Activated T-helper 1 cell treated with Interleukin-2 at 50 U/mL for 16 hours (primary cell): ENCODE measurements at regions not wholly inside any gene's neighbourhood (a gene's known extent, or its start where the extent isn't known, plus 50 kb on each side); places are given as distances from the start of the nearest gene placed in this dataset.
"Not testable (repeated sequence)": the region's sequence is repeated elsewhere in the genome, so short reads cannot be mapped to it uniquely, and the experiment has no call there.

Experiments used
- DNase-seq: peaks from one replicate; pipeline ENCODE4 v3.0.0-alpha.2; 2020; ENCODE audit warnings: low read depth

GRCh38 chr13:109273326-109273751 lies 513.0 kb downstream of the IRS2 start:
- DNase-seq = no peak

GRCh38 chr13:109272595-109273325 lies 513.6 kb downstream of the IRS2 start:
- no peak for DNase-seq

GRCh38 chr13:109271555-109272541 lies 514.5 kb downstream of the IRS2 start:
- no peak for DNase-seq

- no peak for DNase-seq
Measured at GRCh38 chr13:109271061-109271460, 515.3 kb downstream of the IRS2 start.

DNA sequence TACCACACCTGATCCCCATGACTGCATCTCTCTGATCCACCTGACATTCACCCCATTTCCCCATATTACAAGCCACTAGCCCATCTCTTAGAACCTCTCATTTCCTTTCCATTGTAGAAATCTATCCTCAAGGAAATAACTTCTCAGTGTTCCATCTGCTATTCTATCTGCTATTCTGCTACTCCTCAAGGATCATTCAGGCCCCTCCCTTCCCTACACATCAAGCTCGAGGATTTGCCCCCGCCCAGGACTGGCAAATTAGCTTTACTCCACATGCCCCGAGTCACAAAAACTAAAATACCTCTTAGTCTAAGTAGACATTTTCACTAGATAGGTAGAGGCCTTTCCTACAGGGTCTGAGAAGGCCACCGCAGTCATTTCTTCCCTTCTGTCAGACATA lies 517.0 kb downstream of the IRS2 start:
- not testable (repeated sequence) for DNase-seq

DNA sequence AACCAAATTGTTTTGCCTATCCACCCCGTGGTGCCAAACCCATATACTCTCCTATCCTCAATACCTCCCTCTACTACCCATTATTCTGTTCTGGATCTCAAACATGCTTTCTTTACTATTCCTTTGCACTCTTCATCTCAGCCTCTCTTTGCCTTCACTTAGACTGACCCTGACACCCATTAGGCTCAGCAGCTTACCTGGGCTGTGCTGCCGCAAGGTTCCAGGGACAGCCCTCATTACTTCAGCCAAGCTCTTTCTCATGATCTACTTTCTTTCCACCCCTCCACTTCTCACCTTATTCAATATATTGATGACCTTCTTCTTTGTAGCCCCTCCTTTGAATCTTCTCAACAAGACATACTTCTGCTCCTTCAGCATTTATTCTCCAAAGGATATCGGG lies 517.9 kb downstream of the IRS2 start:
- not testable (repeated sequence) for DNase-seq

GRCh38 chr13:109267400-109267799 lies 519.0 kb downstream of the IRS2 start:
- DNase-seq = not testable (repeated sequence)

DNA sequence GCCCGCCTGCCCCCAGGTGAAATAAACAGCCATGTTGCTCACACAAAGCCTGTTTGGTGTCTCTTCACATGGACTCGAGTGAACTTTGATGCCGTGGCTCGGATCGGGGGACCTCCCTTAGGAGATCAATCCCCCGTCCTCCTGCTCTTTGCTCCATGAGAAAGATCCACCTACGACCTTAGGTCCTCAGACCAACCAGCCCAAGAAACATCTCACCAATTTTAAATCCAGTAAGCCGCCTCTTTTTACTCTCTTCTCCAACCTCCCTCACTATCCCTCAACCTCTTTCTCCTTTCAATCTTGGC lies 521.0 kb downstream of the IRS2 start:
- not testable (repeated sequence) for DNase-seq

DNA sequence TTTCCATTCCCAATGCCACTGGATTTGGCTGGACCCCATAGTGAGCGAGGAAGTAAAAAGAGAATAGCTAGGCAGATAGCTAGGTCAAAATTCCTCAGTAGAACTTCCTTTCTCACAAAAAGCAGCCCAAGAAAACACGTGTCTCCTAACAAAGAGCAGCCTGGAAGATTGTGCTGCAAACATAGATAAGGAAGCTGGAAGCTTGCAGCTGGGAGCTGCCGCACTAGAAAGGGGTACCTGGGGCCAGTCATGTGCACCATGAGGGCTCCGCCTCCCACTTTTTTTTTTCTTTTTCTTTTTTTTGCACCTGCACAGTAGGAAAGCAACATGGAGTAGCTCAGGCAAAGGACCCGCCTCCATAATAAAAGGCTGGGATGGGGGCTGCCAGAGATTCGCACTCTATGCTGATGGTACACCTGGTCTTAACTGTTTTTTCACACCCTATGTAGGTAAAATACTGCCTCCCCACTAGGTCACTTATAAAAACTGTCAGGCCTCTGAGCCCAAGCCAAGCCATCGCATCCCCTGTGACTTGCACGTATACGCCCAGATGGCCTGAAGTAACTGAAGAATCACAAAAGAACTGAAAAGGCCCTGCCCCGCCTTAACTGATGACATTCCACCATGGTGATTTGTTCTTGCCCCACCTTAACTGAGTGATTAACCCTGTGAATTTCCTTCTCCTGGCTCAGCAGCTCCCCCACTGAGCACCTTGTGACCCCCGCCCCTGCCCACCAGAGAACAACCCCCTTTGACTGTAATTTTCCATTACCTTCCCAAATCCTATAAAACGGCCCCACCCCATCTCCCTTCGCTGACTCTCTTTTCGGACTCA lies 521.6 kb downstream of the IRS2 start:
- not testable (repeated sequence) for DNase-seq

DNA sequence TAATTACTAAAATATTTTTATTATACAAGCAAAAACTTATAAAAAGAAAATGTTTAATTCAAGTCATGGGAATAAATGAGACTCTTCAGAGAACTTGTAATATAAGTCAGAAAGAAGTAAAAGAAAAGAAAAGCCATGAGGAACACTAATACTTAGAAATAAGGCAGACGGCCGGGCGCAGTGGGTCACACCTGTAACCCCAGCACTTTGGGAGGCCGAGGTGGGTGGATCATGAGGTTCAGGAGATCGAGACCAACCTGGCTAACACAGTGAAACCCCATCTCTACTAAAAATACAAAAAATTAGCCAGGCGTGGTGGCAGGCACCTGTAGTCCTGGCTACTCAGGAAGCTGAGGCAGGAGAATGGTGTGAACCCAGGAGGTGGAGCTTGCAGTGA lies 528.6 kb downstream of the IRS2 start:
- not testable (repeated sequence) for DNase-seq
